DOHH2 (cell line): ENCODE measurements at regions not wholly inside any gene's neighbourhood (a gene's known extent, or its start where the extent isn't known, plus 50 kb on each side); places are given as distances from the start of the nearest gene placed in this dataset.

Source experiments
- EZH2phosphoT487 ChIP-seq: fragments of 200-600 bp; sonication (generic); IDR thresholded peaks from 2 replicates; pipeline ENCODE4 v1.6.1; 2017; ENCODE audit warnings: borderline replicate concordance, mild to moderate bottlenecking, antibody characterized with exemption, low read length, moderate library complexity, mixed read lengths
- TF ChIP-seq, protein P1 (sequence below): fragments of 200-600 bp; sonication (generic); IDR thresholded peaks from one replicate; pipeline ENCODE4 v1.5.1; 2014; ENCODE audit warnings: antibody characterized with exemption, mild to moderate bottlenecking, low read depth, low read length; ENCODE audit not compliant: poor library complexity, severe bottlenecking

DNA sequence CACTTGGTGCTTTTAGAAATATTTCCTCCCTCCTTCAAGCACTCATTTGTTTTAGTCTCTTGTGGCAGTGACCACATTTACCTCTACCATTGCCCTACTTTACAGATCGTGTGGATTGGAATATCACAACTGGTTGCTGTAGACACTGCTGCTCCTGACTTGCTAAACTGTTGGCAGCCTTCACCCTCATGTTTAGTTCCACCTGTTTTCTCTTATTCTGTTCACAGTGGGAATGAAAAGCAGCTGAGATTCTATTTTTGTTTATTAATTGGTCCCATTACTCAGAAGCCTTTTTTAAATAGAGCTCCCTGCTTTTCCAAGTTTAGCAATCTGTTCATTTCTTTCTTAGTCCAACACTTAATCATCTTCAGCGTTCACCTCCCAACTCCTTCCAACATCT is 308.9 kb downstream of the RWDD3 start:
- TF ChIP-seq, protein P1, sequence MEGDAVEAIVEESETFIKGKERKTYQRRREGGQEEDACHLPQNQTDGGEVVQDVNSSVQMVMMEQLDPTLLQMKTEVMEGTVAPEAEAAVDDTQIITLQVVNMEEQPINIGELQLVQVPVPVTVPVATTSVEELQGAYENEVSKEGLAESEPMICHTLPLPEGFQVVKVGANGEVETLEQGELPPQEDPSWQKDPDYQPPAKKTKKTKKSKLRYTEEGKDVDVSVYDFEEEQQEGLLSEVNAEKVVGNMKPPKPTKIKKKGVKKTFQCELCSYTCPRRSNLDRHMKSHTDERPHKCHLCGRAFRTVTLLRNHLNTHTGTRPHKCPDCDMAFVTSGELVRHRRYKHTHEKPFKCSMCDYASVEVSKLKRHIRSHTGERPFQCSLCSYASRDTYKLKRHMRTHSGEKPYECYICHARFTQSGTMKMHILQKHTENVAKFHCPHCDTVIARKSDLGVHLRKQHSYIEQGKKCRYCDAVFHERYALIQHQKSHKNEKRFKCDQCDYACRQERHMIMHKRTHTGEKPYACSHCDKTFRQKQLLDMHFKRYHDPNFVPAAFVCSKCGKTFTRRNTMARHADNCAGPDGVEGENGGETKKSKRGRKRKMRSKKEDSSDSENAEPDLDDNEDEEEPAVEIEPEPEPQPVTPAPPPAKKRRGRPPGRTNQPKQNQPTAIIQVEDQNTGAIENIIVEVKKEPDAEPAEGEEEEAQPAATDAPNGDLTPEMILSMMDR: no peak
- TF ChIP-seq EZH2phosphoT487: no peak
